DMS79 (cell line): ENCODE measurements at regions not wholly inside any gene's neighbourhood (a gene's known extent, or its start where the extent isn't known, plus 50 kb on each side); places are given as distances from the start of the nearest gene placed in this dataset.

Experiments
- DNase-seq: peaks from one replicate; lab custom pipeline; 2025; lab: John Stamatoyannopoulos, UW

DNA sequence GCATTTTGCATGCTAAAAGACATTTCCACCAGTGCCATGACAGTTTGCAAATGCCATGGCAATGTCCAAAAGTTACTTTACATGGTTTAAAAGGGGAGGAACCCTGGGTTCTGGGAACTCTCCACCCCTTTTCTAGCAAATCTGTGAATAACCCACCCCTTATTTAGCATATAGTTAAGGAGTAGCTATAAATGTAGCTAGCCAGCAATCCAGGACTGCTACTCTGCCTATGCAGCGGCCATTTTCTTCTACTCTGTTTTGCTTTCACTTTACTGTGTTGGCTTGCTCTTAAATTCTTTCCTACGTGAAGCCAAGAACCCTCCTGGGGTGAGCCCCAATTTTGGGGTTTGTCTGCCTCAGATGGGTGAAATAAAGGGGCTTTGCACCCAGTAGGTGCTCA lies 141.0 kb downstream of the PTPN11 start:
- no peak for DNase-seq

DNA sequence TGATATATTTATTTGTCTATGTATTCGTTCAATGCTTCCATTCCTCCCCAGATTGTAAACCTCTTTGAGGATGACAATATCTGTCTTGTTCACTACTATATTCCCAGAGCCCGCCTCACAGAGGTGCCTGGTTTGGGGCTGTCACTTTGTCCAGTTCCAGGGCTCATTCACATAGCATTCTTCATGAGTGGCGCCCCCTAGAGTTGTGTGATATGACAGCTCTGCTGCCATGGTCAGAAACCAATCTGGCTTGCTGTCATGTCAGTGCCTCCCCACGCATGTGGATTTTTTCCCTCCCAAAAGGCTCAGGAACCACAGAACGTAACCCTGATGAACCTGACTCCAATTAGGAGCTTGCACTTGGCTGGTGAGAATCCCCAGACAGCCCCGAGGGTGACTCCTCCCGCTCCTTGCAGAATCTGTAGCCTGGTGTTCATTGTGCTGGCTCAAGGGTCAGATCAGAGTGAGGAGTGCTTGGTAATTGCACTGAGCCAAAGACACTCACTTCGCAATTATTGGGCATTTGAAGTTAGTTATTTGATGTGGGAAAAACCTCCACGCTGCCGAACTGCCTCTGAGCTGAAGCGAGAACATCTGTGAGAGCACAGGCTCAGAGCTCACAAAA lies 145.5 kb downstream of the PTPN11 start:
- no peak for DNase-seq

DNA sequence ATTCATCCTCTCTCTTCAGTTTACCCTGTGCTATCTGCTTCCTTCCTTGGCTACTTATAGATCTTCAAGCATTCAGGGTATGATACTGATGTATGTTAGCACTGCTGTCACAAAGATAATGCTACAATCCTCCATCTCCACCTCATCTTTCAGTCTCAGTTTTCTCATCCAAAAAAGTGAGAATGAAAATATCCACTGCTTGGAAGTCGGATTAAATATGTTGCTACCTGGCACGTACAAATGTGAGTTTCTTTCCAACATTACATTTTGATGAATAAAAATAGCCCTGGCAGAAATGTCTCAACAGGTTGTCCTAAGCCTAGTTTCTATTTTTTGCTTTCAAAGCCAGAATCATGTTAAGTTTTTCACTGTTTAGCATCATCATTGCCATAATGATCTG lies 149.9 kb downstream of the PTPN11 start:
- DNase-seq, result no peak

DNA sequence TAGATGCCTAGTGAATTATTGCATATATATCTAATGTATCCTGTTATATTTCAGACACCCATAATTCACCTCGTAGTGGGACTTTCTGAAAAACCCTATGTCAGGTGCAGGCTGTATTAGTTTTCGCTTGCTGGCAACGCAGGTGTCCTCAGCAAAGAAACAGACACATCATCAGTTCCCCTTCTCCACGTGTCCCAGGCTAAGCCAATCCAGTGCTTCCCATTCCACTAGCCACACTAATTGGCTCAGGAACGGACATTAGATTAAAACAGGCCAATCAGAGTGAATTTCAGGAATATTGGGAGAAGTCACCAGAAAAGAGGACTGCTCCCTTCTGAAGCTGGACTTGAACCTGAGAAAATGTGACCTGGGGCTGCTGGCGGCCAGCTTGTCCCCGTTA lies 151.3 kb downstream of the PTPN11 start:
- DNase-seq, result no peak

DNA sequence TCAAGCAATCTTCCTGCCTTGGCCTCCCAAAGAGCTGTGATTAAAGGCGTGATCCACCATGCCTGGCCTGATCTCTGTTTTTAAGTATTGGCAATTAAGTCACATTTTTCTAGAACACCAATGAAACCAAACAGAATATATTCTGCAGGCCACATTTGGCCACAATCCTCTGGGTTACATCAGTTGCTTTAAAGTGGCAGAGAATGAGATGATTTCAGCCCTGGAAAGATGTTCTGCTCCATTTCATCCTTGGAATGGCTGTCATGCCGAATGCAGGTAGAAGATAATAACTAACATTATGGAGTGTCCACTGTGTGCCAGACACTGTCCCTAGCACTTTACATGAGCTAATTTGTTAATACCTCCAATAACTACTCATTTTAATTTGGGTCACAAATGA lies 154.4 kb downstream of the PTPN11 start:
- DNase-seq, result no peak

DNA sequence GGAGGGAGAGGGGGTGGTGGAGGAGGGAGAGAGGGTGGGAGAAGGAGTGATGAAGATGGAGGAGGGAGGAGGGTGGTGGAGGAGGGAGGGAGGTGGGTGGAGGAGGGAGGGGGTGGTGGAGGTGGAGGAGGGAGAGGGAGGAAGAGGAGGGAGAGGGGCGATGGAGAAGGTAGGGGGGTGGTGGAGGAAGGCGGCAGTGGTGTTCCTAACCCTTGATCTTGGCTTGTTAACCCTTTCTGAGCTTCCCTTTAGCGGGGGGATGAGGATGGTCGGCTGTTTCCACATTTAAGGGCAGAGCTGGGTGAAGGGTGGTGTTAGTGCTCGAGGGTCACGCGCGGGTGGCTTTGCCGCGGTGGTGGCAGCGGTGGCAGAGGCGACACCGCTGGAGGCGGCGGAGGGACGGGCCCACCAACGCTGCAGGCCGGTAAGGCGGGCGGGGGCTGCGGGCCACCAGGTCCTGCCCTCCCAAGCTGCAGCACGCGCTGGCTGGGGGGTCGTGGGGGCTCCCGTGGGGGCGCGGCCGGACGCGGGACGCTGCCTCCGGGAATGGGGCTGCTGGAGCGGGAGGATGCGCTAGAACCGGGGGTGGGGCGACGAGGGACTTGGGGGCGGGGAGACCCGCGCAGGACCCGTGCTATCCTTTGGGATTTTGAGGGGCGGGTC lies 156.3 kb downstream of the PTPN11 start:
- DNase-seq, result no peak

DNA sequence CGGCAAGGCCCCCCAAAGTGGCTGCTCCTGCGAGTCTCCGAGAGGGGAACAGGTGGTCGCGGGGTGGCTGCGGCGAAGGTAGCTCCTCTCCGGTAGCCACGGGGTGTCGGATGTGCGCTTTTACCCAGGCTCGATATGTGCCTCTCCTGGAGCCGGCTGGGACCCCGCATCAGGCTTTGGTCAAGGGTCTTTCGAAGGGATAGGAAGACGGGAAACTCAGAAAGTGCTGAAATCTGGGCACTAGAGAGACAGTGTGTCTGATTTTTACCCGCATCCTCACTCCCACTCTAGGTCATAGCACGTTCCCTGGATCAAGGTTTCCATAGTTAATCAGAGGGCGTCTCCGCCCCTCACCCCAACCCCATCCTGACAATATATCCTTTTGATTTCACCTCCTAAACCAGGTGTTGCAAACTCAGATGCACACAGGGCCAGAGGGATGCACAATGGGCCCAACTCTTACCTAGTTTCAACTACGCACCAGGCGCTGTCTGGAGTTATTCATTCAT lies 156.9 kb downstream of the PTPN11 start:
- no peak for DNase-seq

DNA sequence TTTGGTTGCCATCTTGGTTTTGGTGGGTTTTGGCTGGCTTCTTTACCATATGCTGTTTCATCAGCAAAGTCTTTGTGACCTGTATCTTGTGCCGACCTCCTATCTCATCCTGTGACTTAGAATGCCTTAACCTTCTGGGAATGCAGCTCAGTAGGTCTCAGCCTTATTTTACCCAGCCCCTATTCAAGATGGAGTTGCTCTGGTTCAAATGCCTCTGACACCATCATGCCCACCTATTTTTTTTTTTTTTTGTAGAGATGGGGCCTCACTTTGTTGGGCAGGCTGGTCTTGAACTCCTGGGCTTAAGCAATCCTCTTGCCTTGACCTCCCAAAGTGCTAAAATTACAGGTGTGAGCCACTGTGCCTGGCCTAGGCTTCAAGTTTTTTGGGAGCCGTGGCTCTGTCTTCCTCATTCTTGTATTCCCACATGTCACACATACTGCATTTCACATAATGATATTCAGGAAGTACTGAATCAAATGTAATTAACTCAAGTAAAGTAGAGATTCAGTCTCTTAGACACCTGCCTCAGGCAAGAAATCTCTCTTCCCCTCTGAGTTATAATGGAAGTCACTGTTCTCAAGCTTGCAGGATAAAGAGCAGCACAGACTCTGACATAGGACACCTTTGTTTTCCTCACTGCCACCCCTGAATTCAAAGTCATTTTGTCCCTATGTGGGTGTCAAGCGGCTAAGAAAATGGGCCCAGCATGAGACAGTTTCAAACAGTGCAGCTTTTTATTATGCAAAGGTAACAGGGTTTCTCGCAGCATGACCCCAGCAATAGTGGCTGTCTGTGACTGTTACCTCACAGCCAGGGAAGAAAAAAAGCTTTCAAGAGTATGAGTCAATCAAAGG lies 159.0 kb downstream of the PTPN11 start:
- no peak for DNase-seq

DNA sequence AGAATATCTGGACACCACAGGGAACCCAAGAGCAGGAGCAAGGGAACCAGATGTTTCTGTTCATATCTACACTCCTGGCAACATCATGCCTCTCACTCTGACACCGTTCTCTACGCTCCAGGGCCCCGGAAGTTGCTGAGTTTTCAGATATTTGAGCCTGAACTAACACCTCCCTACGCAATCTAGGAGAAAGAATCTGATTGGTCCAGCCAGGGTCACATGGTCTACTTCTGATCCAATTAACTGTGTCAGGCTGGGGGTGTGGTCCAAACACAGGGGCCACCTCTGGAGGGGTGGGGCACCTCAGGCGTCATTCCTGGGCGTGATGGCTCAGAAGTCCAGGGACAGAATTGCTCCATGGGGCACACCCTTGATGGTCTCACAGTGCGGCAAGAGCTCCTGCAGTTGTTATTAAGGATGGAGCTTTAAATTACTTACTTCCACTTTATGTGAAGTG lies 165.5 kb downstream of the PTPN11 start:
- no peak for DNase-seq

DNA sequence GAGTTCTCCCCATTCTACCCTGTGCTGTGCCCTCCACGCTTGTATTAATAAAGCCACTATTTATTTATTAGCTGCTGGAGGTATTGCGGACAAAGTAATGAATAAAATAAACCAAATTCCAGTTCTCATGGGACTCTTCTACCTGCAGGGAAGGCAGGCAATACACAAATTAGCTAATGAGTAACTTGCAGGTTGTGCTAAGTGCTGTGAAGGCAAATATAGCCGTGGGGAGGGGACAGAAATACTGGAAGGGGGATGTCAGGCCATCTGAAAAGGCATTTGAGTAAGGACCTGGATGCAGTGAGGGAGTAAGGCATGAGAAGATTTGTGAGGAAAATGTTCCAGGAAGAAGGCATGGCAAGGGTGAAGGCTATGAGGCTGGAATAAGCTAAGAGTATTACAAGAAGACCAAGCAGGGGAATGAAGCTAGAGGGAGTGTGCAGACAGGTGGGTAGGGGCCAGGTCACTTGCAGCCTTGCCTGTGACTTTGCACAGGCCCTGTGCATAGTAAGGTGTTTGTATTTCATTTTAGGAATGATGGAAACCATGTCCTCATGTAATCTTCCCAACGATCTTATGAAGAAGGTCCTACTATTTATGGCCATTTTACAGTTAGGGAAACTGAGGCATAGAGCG lies 167.5 kb downstream of the PTPN11 start:
- DNase-seq, result no peak

DNA sequence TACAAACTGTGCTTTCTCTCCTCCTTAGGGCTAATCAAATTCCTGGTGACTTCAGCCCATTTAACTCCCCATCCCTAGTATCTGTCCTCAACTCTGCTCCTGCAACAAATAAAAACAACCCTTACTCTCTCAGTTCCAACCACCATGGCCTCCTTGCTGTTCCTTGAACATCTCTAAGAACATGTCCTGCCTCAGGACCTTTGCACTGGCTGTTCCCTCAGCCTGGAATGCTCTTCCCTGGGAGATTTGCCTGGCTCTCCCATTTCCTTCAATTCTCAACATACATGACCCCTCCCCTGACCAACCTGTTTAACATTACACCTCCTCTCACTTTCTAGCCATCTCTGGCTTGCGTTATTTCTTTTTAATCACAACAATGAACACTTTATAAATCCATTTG lies 170.5 kb downstream of the PTPN11 start:
- no peak for DNase-seq

DNA sequence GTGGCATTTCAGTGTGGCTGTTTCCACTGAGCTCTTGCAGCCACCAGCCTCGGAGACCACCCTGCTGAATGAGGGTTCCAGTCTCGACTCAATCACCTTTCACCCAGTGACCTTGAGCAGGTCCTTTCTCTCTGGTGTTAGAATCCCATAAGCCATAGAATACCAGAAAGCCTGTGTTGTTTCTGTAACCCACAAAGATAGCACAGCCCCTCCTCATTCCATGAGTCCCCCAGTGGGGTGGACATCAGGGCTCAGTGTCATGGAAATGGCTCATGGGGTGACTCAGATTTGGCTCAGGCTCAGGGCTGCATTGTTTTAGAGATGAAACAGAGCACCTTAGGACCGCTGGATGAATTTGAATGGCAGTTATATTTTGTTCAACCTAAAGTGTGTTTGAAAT lies 171.5 kb downstream of the PTPN11 start:
- no peak for DNase-seq

DNA sequence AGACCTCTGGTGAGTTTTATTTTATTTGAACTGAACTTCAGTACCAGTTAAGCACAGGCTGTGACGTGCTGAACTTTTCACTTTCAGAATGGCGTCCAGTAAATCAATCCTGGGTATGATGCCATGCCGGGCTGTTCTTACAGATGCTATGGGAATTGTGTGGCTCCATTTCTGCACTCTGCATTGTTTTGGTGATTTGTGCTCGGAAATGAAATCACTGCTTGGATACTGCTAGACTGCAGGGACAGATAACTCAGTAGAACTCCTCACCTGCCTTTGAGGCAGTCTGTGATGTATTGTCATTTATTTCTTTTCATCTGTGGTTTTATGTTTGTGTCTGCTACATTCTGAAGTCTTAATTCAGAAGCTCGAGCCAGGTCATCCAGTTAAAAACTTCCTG lies 172.7 kb downstream of the PTPN11 start:
- DNase-seq, result no peak

DNA sequence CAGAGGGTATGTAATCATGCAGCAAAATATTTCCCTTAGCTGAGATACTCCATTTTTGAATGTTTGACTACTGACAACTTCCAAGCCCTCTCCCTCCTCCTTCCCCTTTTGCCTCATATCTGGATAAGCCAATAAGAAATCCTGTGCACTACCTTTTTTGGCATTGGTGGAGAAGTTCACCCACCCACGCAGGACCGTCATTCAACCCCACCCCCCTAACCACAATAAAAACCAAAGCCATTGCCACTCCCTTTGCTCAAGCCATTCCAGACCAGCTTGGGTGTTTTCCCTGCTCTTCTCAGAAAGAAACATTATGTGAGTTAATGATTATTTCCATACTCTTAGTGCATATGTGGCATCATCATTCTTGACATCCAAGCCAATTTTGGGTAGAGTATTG lies 176.7 kb downstream of the PTPN11 start:
- DNase-seq, result no peak

DNA sequence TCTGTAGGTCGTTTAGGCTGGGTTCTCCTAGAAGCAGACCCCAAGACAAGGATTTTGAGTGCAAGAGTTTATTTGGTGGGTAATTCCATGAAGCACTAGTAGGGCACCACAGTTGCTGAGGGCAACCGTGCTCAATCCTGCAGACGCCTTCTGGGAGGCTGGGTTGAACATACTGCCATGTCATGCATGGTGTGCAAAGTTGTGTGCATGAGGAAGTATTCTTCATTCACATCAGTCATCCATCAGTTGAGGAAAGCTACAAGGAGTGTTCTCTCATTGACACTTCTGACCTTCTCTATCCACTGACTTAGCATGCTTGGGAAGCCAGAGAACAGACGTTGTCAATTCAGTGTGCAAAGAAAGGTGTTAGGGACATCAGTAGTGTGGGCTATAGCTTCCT lies 179.2 kb downstream of the PTPN11 start:
- DNase-seq, result no peak

DNA sequence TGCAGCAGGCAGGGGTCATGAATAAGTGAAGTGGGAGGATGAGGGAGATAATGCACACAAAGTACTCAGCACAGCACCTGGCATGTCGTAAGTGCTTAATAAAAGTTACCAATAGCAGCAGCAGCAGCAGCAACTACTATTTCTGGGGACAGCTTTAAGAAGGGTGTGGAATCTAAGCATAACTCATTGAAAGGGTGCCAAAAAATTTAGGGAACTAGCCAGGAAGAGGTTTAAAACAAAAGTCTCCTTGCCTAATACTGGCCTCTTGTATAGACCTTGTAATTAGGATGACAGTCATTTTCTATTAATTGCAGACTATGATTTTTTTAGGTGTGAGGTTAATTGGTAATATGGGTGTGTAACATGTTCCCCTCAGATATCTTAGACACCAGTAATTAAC lies 179.9 kb downstream of the PTPN11 start:
- DNase-seq, result no peak

DNA sequence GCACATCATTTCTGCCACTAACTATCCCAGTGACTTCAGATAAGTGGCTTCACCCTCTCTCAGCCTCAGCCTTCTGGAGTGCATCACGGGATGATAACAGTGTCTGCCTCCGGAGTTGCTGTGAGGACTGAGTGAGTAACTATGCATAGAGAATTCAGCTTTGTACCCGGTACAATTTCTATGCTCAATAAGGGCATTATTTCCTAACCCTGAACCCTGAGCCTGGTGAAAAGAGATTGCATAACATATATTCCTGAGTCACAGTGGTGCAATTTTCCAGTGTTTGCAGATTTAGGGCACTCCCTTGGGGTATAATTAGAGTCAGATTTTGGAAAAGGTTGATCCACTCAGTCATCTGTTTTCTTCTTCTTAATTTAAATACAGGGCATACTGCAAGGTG lies 181.1 kb downstream of the PTPN11 start:
- DNase-seq, result no peak

DNA sequence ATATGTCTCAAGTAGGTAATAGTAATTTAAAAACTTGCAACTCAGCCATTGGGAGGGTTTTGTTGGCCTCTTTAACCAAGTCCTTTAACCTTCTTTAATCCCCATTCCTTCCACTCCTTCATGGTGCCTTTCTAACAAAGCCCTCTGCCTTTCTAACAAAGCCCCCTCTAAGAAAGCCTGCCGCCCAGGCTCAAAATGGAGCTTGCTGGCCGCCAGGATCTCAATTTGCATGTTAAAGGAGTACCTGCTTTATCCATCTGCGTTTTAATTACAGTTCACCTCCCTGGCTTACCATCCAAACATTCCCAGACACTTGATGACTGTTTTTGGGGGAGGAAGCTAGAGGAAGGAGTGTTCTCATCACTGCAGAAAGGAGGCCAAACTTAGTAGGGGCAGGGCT lies 183.4 kb downstream of the PTPN11 start:
- peak; percentile 27 for DNase-seq

DNA sequence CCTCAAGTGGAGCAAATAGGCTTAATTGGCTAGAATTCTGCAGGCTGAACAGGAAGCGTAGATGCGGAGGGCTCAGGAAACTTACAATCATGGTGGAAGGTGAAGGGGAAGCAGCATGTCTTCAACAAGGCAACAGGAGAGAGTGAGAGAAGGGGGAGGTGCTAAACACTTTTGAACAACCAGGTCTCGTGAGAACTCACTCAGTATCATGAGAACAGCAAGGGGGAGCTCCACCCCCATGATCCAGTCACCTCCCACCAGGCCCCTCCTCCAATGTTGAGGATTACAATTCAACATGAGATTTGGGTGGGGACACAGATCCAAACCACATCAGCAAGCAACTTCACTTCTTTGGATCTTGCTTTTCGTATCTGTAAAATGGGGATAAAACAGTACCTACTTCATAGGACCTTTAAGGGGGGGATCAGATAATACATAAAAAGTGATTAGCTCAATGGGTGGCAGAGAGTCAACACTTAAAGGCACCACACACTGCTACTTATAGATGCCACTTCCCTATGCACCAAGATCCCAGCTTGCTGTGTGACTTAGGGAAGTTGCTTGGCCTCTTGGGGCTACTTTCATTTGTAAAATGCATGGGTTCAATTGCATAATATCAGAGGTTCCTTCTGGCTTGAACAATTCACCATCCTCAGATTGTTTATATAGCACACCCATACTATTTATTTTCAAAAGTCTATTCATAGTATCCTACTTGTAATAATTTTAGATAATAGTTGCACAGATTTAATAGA lies 184.8 kb upstream of the RPH3A start:
- no peak for DNase-seq

DNA sequence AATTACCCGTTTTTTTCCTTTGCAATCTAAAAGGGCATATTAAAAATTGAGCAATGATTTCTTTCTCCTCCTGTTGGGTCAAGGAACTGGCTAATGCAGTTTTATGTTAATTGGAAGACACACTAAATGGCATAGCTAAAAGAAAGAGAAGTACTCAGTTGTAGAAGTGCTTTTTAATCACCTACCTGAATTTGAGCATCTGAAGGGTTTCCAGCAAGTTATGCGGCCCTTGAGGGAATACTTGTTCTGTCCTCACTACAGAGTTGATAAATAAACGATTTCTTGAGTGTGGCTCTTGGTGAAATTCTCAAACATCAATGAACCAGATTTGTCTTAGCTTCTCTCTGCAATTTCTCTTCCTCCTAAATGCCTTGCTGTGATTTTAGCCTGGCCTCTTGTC lies 184.1 kb upstream of the RPH3A start:
- peak; percentile 31 for DNase-seq

DNA sequence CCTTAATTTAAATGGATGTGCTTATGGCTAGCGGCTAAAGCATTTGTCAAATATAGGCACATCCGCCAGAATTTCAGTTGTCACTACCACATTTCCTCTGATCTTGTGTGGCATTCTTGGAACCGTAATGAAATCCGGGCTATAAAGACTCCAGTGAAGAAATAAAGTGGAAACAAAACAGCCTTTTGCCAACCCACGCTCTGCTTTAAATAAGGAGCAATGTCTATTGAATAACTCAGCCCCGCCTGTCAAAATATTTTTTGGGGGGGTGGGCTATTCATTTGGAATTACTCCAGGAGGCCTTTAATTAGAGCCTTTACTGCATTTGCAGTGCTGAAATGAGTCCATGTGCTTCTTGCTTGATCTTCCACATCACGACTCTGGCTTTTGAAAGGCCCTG lies 179.6 kb upstream of the RPH3A start:
- no peak for DNase-seq

DNA sequence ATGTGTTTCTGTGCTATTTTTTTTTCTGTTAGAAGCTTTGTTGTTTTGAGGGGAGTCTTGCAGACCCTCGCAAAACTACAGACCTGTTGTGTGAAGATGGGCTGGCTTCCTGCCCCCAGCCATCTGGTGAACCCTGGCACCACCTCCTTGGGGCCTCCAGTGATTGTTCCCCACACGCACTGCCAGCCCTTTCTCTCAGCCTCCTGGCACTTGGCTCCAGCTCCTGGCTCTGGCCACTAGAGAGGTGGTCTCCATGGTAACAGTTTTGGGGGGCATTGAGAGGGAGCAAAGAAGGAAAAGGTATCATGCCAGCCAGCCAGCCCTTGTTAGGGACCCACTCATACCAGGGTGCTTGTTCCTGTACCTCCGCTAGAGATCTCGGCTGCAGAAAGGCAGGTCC lies 176.4 kb upstream of the RPH3A start:
- no peak for DNase-seq
